Right cardiac atrium (tissue), 5 donors: ENCODE measurements at regions not wholly inside any gene's neighbourhood (a gene's known extent, or its start where the extent isn't known, plus 50 kb on each side); places are given as distances from the start of the nearest gene placed in this dataset.

Experiments
- ATAC-seq, 2 donors: fragments of 200-7000 bp; cut with Tn5 transposase; one replicate each; pipeline versions ENCODE4 v1.8.0 to v1.9.1; 2020; ENCODE audit warnings: moderate library complexity in 2 of 2, mild to moderate bottlenecking in 1 of 2
- DNase-seq, 3 donors: peaks; one replicate each; pipeline ENCODE4 v3.0.0-alpha.2; 2020
- H3K27ac ChIP-seq: one replicate; pipeline ENCODE4 v1.5.1; 2013; ENCODE audit warnings: mild to moderate bottlenecking, low read length, control low read depth, moderate library complexity
- H3K27me3 ChIP-seq: one replicate; pipeline ENCODE4 v1.6.1; 2013; ENCODE audit not compliant: control insufficient read depth, insufficient read depth
- H3K4me1 ChIP-seq: one replicate; pipeline ENCODE4 v1.6.1; 2013; ENCODE audit warnings: low read length; ENCODE audit not compliant: control insufficient read depth, insufficient read depth
- H3K4me3 ChIP-seq: one replicate; pipeline ENCODE4 v1.5.1; 2013; ENCODE audit warnings: low read length, control low read depth
- H3K9me3 ChIP-seq: one replicate; pipeline ENCODE4 v1.6.1; 2013; ENCODE audit warnings: low read length; ENCODE audit not compliant: control insufficient read depth
- WGBS: extraction: QIAGEN DNeasy Blood & Tissue Kit; methylation state at CpG from one replicate; pipeline ENCODE4 v1.1.7; 2013; 5-methylcytosine and 5-hydroxymethylcytosine counted together
- intact Hi-C, 4 donors: fragments of 100-400 bp; cut with DNase I; formaldehyde crosslinking; loops; one replicate each; pipeline versions ENCODE4 v1.11.0 to v1.14.0; 2022 to 2023
- donor health status: healthy with polysubstance abuse.
- donor health status: DM: no; HTN: yes; CAD: no.
- donor health status: DM: no; HTN: no; CAD: no.
- donor health status: DM: no; HTN: yes; CAD: no; lungs with severe emphysema.
- donor health status: DM: yes; HTN: yes; CAD: no.

DNA sequence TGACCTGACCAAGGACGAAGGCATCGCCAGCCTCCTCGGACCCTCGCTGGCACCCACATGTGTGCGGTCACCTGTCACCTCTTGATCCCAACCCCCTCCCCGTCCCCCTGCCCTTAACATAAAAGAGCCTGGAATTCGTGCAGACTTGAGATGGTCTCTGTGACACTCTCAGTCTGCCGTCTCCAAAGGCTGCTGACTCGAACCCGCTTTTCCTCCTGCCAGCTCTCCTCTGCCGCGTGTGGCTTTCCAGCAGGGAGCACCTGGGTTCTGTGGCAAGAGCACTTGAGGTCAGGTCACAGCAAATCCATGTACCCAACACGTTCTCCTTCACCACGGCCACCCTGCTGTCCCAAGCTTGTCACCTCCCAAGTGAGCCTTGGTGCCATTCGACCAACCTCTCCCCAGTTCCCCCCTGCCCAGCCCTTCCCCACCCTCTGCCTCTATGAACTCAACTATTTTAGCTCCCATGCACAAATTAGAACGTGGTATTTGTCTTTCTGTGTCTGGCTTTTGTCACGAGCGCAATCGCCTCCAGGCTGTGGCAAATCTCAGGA, 207.6 kb downstream of the BRD1 start:
- no peaks in the 10 kb centered on the region for H3K4me1 ChIP-seq
- ATAC-seq: no peak
- 78% methylated on average over 19 of the region's 19 CpGs for WGBS
- intact Hi-C loops: no loop called here
- H3K4me3 ChIP-seq: no peak overlapping the region
- H3K27ac ChIP-seq: no peak overlapping the region
- no peaks in the 10 kb centered on the region for H3K9me3 ChIP-seq
- no peaks in the 10 kb centered on the region for H3K27me3 ChIP-seq
- DNase-seq: peak in 1 of 3 donors; percentile 14

DNA sequence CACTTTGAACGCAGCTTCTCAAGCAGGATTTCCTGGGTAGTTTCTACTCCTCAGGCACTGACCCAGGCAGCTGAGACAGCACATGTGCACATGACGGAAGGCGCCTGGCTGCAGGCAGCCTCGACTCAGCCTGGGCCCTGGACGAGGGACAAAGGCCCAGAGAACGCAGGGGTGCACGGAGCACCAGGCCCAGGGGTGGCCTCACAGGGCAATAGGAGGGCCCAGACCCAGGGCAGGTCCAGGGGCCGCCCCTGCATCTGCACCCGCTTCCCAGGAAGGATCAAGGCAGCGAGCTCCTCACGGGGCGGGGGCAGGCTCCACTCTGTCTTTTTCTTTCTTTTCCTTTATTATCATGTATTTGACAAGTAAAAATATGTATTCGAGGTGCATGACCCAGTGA, 208.4 kb downstream of the BRD1 start:
- no peak overlapping the region for H3K27ac ChIP-seq
- WGBS: 83% methylated on average over 13 of the region's 13 CpGs
- H3K9me3 ChIP-seq: no peaks in the 10 kb centered on the region
- no peak overlapping the region for H3K4me3 ChIP-seq
- ATAC-seq (no peak), DNase-seq (no peak)
- H3K4me1 ChIP-seq: no peaks in the 10 kb centered on the region
- H3K27me3 ChIP-seq: no peaks in the 10 kb centered on the region
- intact Hi-C loops: no loop called here

DNA sequence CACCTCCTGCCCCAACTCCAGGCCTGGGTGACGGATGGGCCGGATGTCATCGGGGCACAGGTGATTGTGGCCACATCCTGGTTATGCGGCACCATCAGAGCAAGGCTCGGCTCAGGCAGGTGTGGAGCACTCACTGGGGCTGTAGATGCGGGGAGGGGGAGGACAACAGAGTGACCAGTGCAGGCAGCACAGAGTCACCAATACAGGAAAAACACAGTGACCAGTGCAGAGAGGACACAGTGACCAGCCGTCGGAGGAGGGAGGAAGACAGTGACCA, 209.1 kb downstream of the BRD1 start:
- intact Hi-C loops: no loop called here
- Histone ChIP-seq H3K27me3 (no peaks in the 10 kb centered on the region), H3K4me3 (no peak overlapping the region), H3K9me3 (no peaks in the 10 kb centered on the region), H3K27ac (no peak overlapping the region), H3K4me1 (no peaks in the 10 kb centered on the region)
- ATAC-seq (no peak), DNase-seq (no peak)
- 77% methylated on average over 8 of the region's 8 CpGs for whole genome bisulfite sequencing

DNA sequence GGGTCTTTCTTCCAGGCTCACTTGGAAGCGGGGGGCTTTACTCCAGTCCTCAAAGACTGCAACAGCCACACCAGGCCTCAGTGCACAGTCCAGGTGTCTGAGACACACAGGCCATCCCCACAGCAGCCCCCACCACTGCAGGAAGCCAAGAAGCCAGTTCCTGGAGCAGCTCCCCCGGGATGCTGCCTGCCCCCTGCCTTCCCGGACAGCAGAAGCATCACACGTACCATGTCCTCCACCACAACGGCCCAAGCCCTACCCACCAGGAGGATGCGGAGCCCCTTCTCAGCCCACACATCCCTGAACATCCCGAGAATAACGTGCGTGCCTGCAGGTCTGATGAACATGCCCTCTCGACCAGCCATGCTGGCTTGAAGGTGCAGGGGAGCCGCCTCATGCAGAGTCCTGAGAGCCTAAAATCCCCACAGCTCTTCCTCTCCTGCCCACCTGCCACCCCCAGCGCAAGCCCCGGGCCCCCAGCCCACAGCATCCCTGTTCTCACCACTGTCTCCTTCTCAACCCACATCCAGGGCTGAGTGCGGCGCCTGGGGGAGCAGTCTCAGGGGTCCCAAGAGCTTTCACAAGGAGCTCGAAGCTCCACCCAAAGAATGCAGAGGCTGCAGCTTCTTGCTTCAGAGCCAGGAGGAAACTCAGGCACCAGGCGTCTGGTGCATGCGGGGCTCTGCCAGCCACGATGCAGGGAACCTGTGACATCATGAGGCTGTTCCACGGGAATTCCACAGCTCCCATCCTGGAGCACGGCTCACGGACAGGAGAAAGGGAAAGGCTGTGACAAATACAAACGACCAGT, 209.6 kb downstream of the BRD1 start:
- Histone ChIP-seq H3K9me3 (no peaks in the 10 kb centered on the region), H3K27ac (no peak overlapping the region), H3K4me1 (no peaks in the 10 kb centered on the region), H3K27me3 (no peaks in the 10 kb centered on the region), H3K4me3 (no peak overlapping the region)
- ATAC-seq (no peak), DNase-seq (peak in 1 of 3 donors; percentile 38)
- intact Hi-C loops: no loop called here
- WGBS: 62% methylated on average over 23 of the region's 23 CpGs

DNA sequence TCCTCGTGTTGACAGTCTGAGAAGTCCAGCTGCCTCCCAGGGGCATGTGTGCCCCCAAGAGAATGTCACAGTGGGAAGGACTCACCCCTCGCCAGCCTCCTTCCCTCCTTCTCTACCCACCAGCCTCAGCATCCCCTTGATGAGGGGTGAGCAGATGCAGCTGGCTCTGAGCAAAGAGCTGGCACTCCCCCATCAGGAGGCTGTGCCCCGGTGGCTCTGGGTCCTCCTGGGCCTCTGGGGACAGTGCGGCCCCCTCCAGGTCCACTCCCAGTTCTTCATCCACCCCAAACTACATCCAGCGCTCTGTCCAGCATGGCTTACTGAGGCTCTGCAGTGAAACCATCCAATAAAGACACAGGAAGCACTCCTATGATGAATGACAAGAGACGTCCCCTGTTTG, 210.4 kb downstream of the BRD1 start:
- DNase-seq (peak in 1 of 3 donors; percentile 23), ATAC-seq (no peak)
- Histone ChIP-seq H3K9me3 (no peaks in the 10 kb centered on the region), H3K4me1 (no peaks in the 10 kb centered on the region), H3K27me3 (no peaks in the 10 kb centered on the region), H3K4me3 (no peak overlapping the region), H3K27ac (no peak overlapping the region)
- 75% methylated on average over 6 of the region's 6 CpGs for WGBS
- intact Hi-C loops: no loop called here

DNA sequence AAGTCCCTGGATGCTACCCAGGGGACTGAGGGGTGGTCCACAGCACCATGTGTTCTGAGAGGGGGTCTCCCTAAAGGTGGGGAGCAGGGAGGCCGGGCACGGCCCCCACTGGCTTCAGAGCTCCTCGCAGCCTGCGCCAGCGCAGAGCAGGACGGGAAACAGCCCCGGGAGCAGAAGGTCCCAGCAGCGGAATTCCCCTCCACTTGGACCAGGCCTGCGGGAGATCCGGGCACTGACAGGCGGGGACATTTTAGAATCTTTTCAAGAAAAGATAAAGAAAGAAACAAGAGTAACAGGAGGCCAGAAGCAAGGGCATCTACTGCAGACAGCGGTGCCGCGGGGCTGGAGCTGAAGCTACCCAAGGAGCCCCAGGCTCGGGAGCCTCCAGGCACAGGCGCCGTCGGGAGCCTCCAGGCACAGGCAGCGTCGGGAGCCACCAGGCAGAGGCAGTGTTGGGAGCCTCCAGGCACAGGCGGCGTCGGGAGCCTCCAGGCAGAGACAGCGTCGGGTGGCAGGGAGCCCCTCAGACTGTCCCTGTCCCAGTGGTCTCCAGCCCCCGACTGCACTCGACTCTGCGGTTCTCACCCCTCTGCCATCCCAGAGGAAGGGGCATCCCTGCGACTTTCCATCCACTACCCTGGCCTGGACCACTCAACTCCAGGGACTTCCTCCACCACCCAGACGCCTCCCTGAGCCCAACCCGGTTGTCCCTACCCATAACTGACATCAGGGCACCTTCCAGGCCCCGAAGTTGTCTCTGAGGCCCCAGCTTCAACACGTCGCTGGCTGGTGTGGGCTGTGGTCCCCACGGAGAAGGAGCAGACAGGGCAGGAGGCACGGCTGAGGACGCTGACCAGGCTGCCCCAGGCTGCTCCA, 211.1 kb downstream of the BRD1 start:
- H3K9me3 ChIP-seq: no peaks in the 10 kb centered on the region
- ATAC-seq: no peak
- no peaks in the 10 kb centered on the region for H3K27me3 ChIP-seq
- no peaks in the 10 kb centered on the region for H3K4me1 ChIP-seq
- 94% methylated on average over 37 of the region's 37 CpGs for WGBS
- DNase-seq: peak in 2 of 3 donors; percentile 36 to 41
- no peak overlapping the region for H3K4me3 ChIP-seq
- H3K27ac ChIP-seq: no peak overlapping the region
- intact Hi-C loops: no loop called here

DNA sequence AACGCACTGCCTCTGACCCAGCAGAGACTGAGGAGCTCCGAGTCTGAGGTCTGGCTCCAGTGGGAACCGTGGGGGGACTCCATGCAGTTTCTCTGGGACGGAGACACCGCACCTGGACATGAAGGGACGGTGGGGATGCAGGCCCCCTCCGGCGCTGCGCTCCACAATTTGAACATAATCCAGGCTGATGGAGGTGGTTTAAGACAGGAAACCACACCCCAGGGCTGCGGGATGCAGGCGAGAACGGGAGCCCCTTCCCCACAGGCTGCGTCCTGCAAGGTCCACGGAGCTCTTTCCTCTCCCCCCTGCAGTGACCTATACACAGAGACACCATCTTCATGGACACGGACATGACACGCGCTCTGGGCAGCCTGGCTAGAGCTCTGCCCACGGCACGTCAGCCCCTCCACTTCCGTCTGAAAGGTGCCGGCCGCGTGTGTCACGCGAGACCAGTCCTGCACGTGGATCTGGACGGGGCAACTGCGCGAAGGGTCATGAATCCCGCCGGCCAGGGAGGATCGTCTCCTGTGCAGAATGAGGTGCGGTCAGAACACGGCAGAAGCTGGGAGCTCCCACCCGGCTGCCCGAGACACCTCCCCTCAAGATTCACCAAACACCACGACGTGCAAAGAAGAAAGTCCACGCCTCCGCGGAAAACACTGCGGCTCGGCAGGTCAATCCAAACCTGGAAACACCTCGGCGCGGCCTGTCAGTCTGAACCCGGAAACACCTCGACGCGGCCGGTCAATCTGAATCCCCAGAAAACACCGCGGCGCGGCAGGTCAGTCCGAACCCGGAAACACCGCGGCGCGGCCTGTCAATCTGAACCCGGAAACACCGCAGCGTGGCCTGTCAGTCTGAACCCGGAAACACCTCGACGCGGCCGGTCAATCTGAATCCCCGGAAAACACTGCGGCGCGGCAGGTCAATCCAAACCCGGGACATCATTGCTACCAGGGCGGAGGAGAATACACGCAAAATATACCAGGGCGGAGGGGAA, 212.4 kb downstream of the BRD1 start:
- Histone ChIP-seq H3K4me1 (no peaks in the 10 kb centered on the region), H3K27ac (no peak overlapping the region), H3K4me3 (no peak overlapping the region), H3K9me3 (no peaks in the 10 kb centered on the region), H3K27me3 (no peaks in the 10 kb centered on the region)
- 96% methylated on average over 77 of the region's 77 CpGs for WGBS
- peak in 1 of 3 donors; percentile 32 for DNase-seq
- intact Hi-C loops: no loop called here
- no peak for ATAC-seq

DNA sequence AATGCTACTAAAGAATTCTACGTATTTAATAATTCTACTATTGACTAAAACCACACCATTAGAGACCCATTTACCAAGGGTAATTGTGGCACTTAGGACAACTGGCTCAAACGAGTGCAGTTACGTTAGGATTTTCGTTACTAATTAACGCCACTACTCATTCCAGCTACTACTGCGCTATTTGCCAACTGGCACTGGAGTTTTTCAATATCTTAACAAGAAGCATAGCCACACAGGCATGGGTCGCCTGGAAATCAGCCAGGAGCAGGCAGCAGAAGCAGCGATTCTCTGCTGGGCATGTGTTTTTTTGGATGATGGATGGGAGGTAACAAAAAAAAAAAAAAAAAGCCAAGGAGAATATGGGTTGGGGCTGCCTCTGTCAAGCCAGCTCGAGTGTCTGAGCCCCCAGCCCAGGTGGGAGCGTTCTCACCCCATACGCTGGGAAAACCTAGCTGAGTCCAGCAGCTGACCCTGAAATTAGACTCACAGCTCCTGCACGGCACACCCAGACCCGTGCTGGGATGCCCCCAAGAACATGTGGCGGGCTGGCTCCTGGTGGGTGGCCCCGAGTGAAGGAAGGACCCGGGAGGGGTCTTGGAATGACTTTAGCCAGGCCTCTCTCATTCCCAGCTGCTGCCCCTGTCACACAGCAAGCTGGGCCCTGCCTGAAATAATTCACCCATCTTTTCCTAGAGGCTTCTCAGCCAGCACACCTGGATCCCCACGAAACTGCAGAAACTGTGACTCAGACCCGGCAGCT, 214.0 kb downstream of the BRD1 start:
- DNase-seq (no peak), ATAC-seq (no peak)
- Histone ChIP-seq H3K27me3 (no peaks in the 10 kb centered on the region), H3K4me3 (no peak overlapping the region), H3K9me3 (no peaks in the 10 kb centered on the region), H3K27ac (no peak overlapping the region), H3K4me1 (no peaks in the 10 kb centered on the region)
- 88% methylated on average over 18 of the region's 18 CpGs for WGBS
- intact Hi-C loops: no loop called here

DNA sequence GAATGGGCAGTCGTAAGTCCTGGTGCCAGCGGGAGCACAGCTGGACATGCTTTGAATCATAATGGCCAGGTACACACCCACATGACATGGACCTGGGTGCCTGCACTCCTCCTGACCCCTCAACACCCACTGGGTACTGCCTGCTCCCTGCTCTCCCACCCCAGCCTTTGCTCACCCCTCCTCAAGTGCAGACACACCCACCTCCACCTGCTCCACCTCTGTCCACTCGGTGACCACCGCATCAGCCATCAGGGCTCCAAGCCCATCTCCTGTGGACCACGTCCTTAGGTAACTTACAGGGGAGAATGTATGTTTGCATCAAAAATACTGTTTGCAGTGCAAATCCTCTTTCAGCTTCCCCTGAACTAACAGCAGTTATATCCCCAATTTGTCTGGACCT, 214.6 kb downstream of the BRD1 start:
- 87% methylated on average over 5 of the region's 5 CpGs for WGBS
- ATAC-seq (no peak), DNase-seq (no peak)
- no peak overlapping the region for H3K27ac ChIP-seq
- no peaks in the 10 kb centered on the region for H3K4me1 ChIP-seq
- intact Hi-C loops: no loop called here
- no peak overlapping the region for H3K4me3 ChIP-seq
- no peaks in the 10 kb centered on the region for H3K27me3 ChIP-seq
- H3K9me3 ChIP-seq: no peaks in the 10 kb centered on the region

DNA sequence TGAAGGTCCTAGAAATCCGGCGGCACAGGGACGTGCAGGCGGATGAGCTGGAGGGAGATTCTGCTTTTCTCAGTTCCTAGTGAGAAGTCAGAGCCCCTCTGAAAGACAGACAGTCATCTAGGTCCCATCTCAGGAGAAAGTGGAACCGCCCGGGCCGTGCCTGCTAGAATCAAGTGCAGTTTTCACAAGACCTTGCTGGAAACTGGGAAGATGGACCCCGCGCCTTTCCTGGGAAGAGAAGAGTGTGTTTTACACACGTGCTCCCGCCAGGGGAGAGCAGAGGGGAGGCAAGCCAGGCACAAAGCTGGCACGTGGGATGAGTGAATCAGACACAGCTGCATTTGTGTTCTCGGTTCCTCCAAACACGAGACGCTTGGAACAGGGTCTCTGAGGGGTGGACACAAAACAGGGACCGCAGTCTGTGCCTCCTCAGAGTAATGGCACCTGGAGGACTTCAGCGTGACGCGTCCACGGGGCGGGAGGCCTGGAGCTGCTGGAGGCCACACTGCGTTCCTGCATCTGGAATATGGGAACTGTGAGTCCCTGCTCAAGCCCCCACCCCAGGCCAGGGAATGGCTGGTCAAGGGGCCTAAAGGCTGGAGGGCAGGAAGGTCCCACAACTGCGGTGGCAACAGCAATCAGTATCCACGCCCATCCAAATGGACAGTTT, 218.3 kb downstream of the BRD1 start:
- intact Hi-C loops: no loop called here

More for the DNA sequence above, 218.3 kb downstream of the BRD1 start:
- no peak overlapping the region for H3K27ac ChIP-seq
- ATAC-seq (no peak), DNase-seq (no peak)
- no peaks in the 10 kb centered on the region for H3K9me3 ChIP-seq
- H3K4me1 ChIP-seq: no peaks in the 10 kb centered on the region
- 88% methylated on average over 24 of the region's 24 CpGs for WGBS
- H3K4me3 ChIP-seq: no peak overlapping the region
- no peaks in the 10 kb centered on the region for H3K27me3 ChIP-seq
